SK-N-SH (cell line): ENCODE measurements at regions not wholly inside any gene's neighbourhood (a gene's known extent, or its start where the extent isn't known, plus 50 kb on each side); places are given as distances from the start of the nearest gene placed in this dataset.

Experiments
- CTCF ChIA-PET: fragments of 300-600, 350-600 bp; formaldehyde crosslinking; extraction: SDS; loops from one replicate; lab custom pipeline; 2021; lab: Yijun Ruan, JAX
- POLR2A ChIA-PET: fragments of 350-600 bp; sonication (Branson Sonifier 250); formaldehyde crosslinking; extraction: SDS; loops from one replicate; lab custom pipeline; 2020; ENCODE audit warnings: antibody characterized with exemption, inconsistent platforms; lab: Yijun Ruan, JAX
- DNase-seq: peaks from one replicate; pipeline ENCODE4 v3.0.0; 2012
- H2AFZ ChIP-seq: fragments of 200-600 bp; sonication (generic); 2 replicates; pipeline ENCODE4 v1.8.1; 2016; ENCODE audit warnings: antibody characterized with exemption, mild to moderate bottlenecking, low read depth
- H3F3A ChIP-seq: fragments of 200-600 bp; sonication (generic); replicated peaks from 2 replicates; pipeline ENCODE3; 2016; ENCODE audit warnings: antibody characterized with exemption, mild to moderate bottlenecking; ENCODE audit not compliant: insufficient read depth
- H3K27ac ChIP-seq, 2 experiments: fragments of 200-500 bp in 1 of 2; fragments of 200-600 bp in 1 of 2; sonication (Bioruptor generic) in 1 of 2; sonication (generic), shearing (Covaris generic) in 1 of 2; 2 replicates each; pipeline versions ENCODE4 v1.5.1 to v1.6.1; 2014 to 2016; ENCODE audit warnings: low read depth in 2 of 2, inconsistent platforms in 1 of 2, low read length in 1 of 2, mild to moderate bottlenecking in 1 of 2, mixed read lengths in 1 of 2
- H3K27me3 ChIP-seq: fragments of 200-600 bp; sonication (generic), shearing (Covaris generic); 2 replicates; pipeline ENCODE4 v1.6.1; 2016; ENCODE audit warnings: mixed run types; ENCODE audit not compliant: insufficient read depth
- H3K36me3 ChIP-seq, 2 experiments: fragments of 200-500 bp in 1 of 2; fragments of 200-600 bp in 1 of 2; sonication (Bioruptor generic) in 1 of 2; sonication (generic) in 1 of 2; replicated peaks in 1 of 2; 2 replicates each; pipeline versions ENCODE3 to v1.5.1; 2014 to 2016; ENCODE audit warnings: low read length in 1 of 2, mild to moderate bottlenecking in 1 of 2; ENCODE audit not compliant: insufficient read depth in 2 of 2, control insufficient read depth in 1 of 2
- H3K4me1 ChIP-seq, 2 experiments: fragments of 200-500 bp in 1 of 2; fragments of 200-600 bp in 1 of 2; sonication (Bioruptor generic) in 1 of 2; sonication (generic), shearing (Covaris generic) in 1 of 2; 2 replicates each; pipeline versions ENCODE4 v1.5.1 to v1.6.1; 2014 to 2016; ENCODE audit warnings: low read depth in 1 of 2, low read length in 1 of 2, mixed run types in 1 of 2; ENCODE audit not compliant: insufficient read depth in 2 of 2, control insufficient read depth in 1 of 2
- H3K4me2 ChIP-seq: fragments of 200-600 bp; sonication (generic), shearing (Covaris generic); 2 replicates; pipeline ENCODE4 v1.6.1; 2017; ENCODE audit warnings: mixed run types
- H3K4me3 ChIP-seq, 2 experiments: fragments of 200-500 bp in 1 of 2; fragments of 200-600 bp in 1 of 2; sonication (Bioruptor generic) in 1 of 2; sonication (generic), shearing (Covaris generic) in 1 of 2; 2 replicates each; pipeline versions ENCODE4 v1.5.1 to v1.8.1; 2014 to 2016; ENCODE audit warnings: low read depth in 2 of 2, inconsistent platforms in 1 of 2, low read length in 1 of 2, mild to moderate bottlenecking in 1 of 2, mixed read lengths in 1 of 2, moderate library complexity in 1 of 2
- H3K79me2 ChIP-seq: fragments of 200-600 bp; sonication (generic); 2 replicates; pipeline ENCODE4 v1.8.1; 2017; ENCODE audit warnings: mild to moderate bottlenecking; ENCODE audit not compliant: insufficient read depth
- H3K9ac ChIP-seq: fragments of 200-600 bp; sonication (generic); 2 replicates; pipeline ENCODE4 v1.6.1; 2017; ENCODE audit warnings: mixed run types
- H3K9me2 ChIP-seq: fragments of 200-600 bp; sonication (generic); 2 replicates; pipeline ENCODE4 v1.6.1; 2017; ENCODE audit warnings: mixed run types
- H3K9me3 ChIP-seq: fragments of 200-600 bp; sonication (generic); 2 replicates; pipeline ENCODE4 v1.6.1; 2017; ENCODE audit warnings: mixed run types, mild to moderate bottlenecking, moderate library complexity
- H4K20me1 ChIP-seq: fragments of 200-600 bp; sonication (generic); 2 replicates; pipeline ENCODE4 v1.6.1; 2017; ENCODE audit warnings: mild to moderate bottlenecking, mixed run types; ENCODE audit not compliant: insufficient read depth
- CHD2 ChIP-seq: fragments of 150-350 bp; IDR thresholded peaks from 2 replicates; pipeline ENCODE4 v1.6.1; 2018; ENCODE audit warnings: low read length; ENCODE audit not compliant: partially characterized antibody
- EP300 ChIP-seq, 2 experiments: IDR thresholded peaks; 2 replicates each; pipeline versions ENCODE4 v1.4.0 to v1.6.1; 2012; ENCODE audit warnings: borderline replicate concordance in 1 of 2, low read depth in 1 of 2, low read length in 1 of 2
- EZH2phosphoT487 ChIP-seq: fragments of 200-600 bp; sonication (generic); IDR thresholded peaks from 2 replicates; pipeline ENCODE4 v1.6.1; 2017; ENCODE audit warnings: low read depth, mixed run types, mild to moderate bottlenecking, antibody characterized with exemption, moderate library complexity, borderline replicate concordance
- FOXM1 ChIP-seq: IDR thresholded peaks from 2 replicates; pipeline ENCODE4 v1.4.0; 2012; ENCODE audit warnings: low read depth, mild to moderate bottlenecking
- GATA2 ChIP-seq: sonication (generic); formaldehyde crosslinking; IDR thresholded peaks from 2 replicates; pipeline ENCODE4 v1.5.0; 2020; ENCODE audit warnings: mild to moderate bottlenecking, missing genetic modification reagents
- JUND ChIP-seq: IDR thresholded peaks from 2 replicates; pipeline ENCODE4 v1.4.0; 2012
- MXI1 ChIP-seq: IDR thresholded peaks from 2 replicates; pipeline ENCODE4 v1.6.1; 2012; ENCODE audit warnings: mild to moderate bottlenecking, low read depth, low read length, improper control_type of control experiment
- RCOR1 ChIP-seq: fragments of 150-350 bp; IDR thresholded peaks from 2 replicates; pipeline ENCODE4 v1.6.1; 2017; ENCODE audit warnings: antibody characterized with exemption, low read length
- RFX5 ChIP-seq: IDR thresholded peaks from 2 replicates; pipeline ENCODE4 v1.6.1; 2012; ENCODE audit warnings: mild to moderate bottlenecking, improper control_type of control experiment, low read length
- WGBS: methylation state at CpG from one replicate; pipeline ENCODE4 v1.1.6; 2017; ENCODE audit warnings: low lambda C conversion rate; 5-methylcytosine and 5-hydroxymethylcytosine counted together
- TF ChIP-seq, protein P1 (sequence below): IDR thresholded peaks from 2 replicates; pipeline ENCODE4 v1.4.0; 2012; ENCODE audit warnings: low read depth
- TF ChIP-seq, protein P2 (sequence below): IDR thresholded peaks from 2 replicates; pipeline ENCODE4; 2012

DNA sequence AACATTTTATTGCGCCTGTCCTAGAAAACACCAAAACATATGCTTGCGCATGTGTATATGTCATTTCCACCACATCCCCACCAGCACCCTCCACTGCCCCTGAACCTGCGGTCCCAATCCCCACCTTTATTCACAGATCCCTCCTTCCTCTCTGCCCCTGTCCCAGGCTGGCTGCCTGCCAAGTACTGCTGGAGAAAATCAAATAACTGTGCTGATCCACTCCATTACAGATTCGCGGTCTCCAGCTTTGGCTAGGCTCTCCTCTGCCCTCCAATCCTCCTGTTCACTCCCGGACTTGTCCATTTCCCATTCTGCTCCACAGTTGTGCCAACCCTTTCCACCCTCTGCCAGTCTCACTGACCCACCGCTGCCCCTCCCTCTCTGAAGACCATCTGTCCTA, 59.3 kb upstream of the GJB5 start:
- Histone ChIP-seq H4K20me1 (no peaks in the 10 kb centered on the region), H3K9ac (no peak overlapping the region), H3K4me3 (no peak overlapping the region), H3F3A (no peaks in the 10 kb centered on the region), H3K9me3 (no peaks in the 10 kb centered on the region), H3K4me2 (no peak overlapping the region), H2AFZ (no peak overlapping the region), H3K79me2 (no peaks in the 10 kb centered on the region), H3K9me2 (no peaks in the 10 kb centered on the region), H3K4me1 (peaks cover 0 to 22% of the 10 kb centered on the region in 2 experiments; a peak in 1 of 4 replicates), H3K27ac (no peak overlapping the region), H3K27me3 (no peaks in the 10 kb centered on the region), H3K36me3 (no peaks in the 10 kb centered on the region)
- CTCF ChIA-PET: interaction anchor here (1.2 to 4.2 kb wide), 6 partner anchors 10 to 1227 kb away, joined by 3 to 17 read pairs (median 6); no protein-coding TSS in a partner anchor
- WGBS: 32% methylated on average over 7 of the region's 7 CpGs
- peak; percentile 52 for DNase-seq
- POLR2A ChIA-PET: no interaction called here
- no peak for TF ChIP-seq RFX5
- TF ChIP-seq EZH2phosphoT487: no peak
- TF ChIP-seq, protein P1, sequence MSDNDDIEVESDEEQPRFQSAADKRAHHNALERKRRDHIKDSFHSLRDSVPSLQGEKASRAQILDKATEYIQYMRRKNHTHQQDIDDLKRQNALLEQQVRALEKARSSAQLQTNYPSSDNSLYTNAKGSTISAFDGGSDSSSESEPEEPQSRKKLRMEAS: no peak
- TF ChIP-seq EP300 (IDR thresholded peaks at IDR 0.05; ENCODE audit: borderline replicate concordance in 1 of 2, low read depth in 1 of 2, low read length in 1 of 2): peak in 1 of 2 experiments; percentile 34; a peak in 1 of 4 replicates
- no peak for TF ChIP-seq FOXM1

DNA sequence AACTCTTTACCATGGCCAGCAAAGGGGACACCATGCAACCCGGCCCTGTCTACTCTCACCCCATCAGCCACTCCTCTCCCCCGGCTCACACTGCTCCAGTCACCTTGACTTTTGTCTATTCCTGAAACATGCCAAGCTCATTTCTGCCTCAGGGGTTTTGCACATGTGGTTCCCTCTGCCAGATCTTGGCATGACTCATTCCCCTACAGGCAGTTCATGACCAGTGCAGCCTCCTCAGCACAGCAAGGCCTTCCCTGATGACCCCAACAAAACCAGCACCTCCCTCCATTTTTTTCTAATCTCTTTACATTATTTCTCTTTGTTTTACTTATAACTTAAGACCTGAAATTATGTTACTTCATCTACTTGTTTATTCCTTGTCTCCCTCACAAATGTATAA, 58.6 kb upstream of the GJB5 start:
- H3F3A ChIP-seq: no peaks in the 10 kb centered on the region
- no peaks in the 10 kb centered on the region for H3K36me3 ChIP-seq
- ChIA-PET POLR2A (no interaction called here), CTCF (interaction anchor here (0.8 to 4.2 kb wide), 9 partner anchors 9 to 1228 kb away, joined by 3 to 17 read pairs (median 5); no protein-coding TSS in a partner anchor)
- no peaks in the 10 kb centered on the region for H4K20me1 ChIP-seq
- H3K4me3 ChIP-seq: no peak overlapping the region
- no peaks in the 10 kb centered on the region for H3K27me3 ChIP-seq
- H3K27ac ChIP-seq: no peak overlapping the region
- no peak overlapping the region for H2AFZ ChIP-seq
- H3K79me2 ChIP-seq: no peaks in the 10 kb centered on the region
- 20% methylated on average over 2 of the region's 2 CpGs for WGBS
- TF ChIP-seq EP300 (IDR thresholded peaks at IDR 0.05; ENCODE audit: borderline replicate concordance in 1 of 2, low read depth in 1 of 2, low read length in 1 of 2): peak in 1 of 2 experiments; percentile 33; a peak in 1 of 4 replicates
- TF ChIP-seq JUND: no peak
- TF ChIP-seq GATA2 (CRISPR knock-in tag): no peak
- peak; percentile 57 for TF ChIP-seq CHD2
- TF ChIP-seq RCOR1: 0 out of 2 replicates have a peak, but pooled peaks have one; percentile 61
- TF ChIP-seq, protein P2, sequence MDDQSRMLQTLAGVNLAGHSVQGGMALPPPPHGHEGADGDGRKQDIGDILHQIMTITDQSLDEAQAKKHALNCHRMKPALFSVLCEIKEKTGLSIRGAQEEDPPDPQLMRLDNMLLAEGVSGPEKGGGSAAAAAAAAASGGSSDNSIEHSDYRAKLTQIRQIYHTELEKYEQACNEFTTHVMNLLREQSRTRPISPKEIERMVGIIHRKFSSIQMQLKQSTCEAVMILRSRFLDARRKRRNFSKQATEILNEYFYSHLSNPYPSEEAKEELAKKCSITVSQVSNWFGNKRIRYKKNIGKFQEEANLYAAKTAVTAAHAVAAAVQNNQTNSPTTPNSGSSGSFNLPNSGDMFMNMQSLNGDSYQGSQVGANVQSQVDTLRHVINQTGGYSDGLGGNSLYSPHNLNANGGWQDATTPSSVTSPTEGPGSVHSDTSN: no peak
- peak; percentile 44; the same call in 1 of the 2 replicates for TF ChIP-seq MXI1
- H3K9ac ChIP-seq: no peak overlapping the region
- peaks cover 0 to 25% of the 10 kb centered on the region in 2 experiments; a peak in 1 of 4 replicates for H3K4me1 ChIP-seq
- peak; percentile 54 for DNase-seq
- no peaks in the 10 kb centered on the region for H3K9me3 ChIP-seq
- no peaks in the 10 kb centered on the region for H3K9me2 ChIP-seq
- no peak overlapping the region for H3K4me2 ChIP-seq
